SJSA1 (cell line): ENCODE measurements at regions not wholly inside any gene's neighbourhood (a gene's known extent, or its start where the extent isn't known, plus 50 kb on each side); places are given as distances from the start of the nearest gene placed in this dataset.

ENCODE experiments used
- DNase-seq, 2 experiments: peaks; one replicate each; pipeline ENCODE4 v3.0.0-alpha.2; 2015 to 2020; ENCODE audit warnings: low spot score in 2 of 2, low read depth in 1 of 2
- H3K27ac ChIP-seq: fragments of 250-450 bp; sonication (Bioruptor Pico); 2 replicates; pipeline ENCODE4 v1.5.1; 2020; ENCODE audit warnings: mild to moderate bottlenecking, moderate library complexity
- H3K27me3 ChIP-seq: fragments of 250-450 bp; sonication (Bioruptor Pico); replicated peaks from 2 replicates; pipeline ENCODE4 v1.5.1; 2020; ENCODE audit warnings: mild to moderate bottlenecking, moderate library complexity
- H3K36me3 ChIP-seq: fragments of 250-450 bp; sonication (Bioruptor Pico); 2 replicates; pipeline ENCODE4 v1.5.1; 2020; ENCODE audit warnings: mild to moderate bottlenecking
- H3K4me1 ChIP-seq: fragments of 250-450 bp; sonication (Bioruptor Pico); replicated peaks from 2 replicates; pipeline ENCODE4 v1.6.1; 2021; ENCODE audit warnings: mild to moderate bottlenecking
- H3K4me3 ChIP-seq: fragments of 250-450 bp; sonication (Bioruptor Pico); 2 replicates; pipeline ENCODE4 v1.5.1; 2020; ENCODE audit warnings: mild to moderate bottlenecking
- H3K9me3 ChIP-seq: fragments of 250-450 bp; sonication (Bioruptor Pico); replicated peaks from 2 replicates; pipeline ENCODE4 v1.5.1; 2020; ENCODE audit warnings: mild to moderate bottlenecking

- H3K27me3 ChIP-seq: peaks cover 20% of the 10 kb centered on the region; the same call in 1 of the 2 replicates
- H3K27ac ChIP-seq: no peak overlapping the region
- no peak overlapping the region for H3K4me3 ChIP-seq
- H3K9me3 ChIP-seq: no peaks in the 10 kb centered on the region
- no peaks in the 10 kb centered on the region for H3K4me1 ChIP-seq
- no peaks in the 10 kb centered on the region for H3K36me3 ChIP-seq
- no peak for DNase-seq
These were observed 178.8 kb upstream of the LHX5 start for GRCh38 chr12:113650476-113650875.

GRCh38 chr12:113649256-113649830 lies 177.7 kb upstream of the LHX5 start:
- Histone ChIP-seq H3K27me3 (peaks cover 27% of the 10 kb centered on the region; the same call in 1 of the 2 replicates), H3K9me3 (no peaks in the 10 kb centered on the region), H3K36me3 (no peaks in the 10 kb centered on the region)

DNA sequence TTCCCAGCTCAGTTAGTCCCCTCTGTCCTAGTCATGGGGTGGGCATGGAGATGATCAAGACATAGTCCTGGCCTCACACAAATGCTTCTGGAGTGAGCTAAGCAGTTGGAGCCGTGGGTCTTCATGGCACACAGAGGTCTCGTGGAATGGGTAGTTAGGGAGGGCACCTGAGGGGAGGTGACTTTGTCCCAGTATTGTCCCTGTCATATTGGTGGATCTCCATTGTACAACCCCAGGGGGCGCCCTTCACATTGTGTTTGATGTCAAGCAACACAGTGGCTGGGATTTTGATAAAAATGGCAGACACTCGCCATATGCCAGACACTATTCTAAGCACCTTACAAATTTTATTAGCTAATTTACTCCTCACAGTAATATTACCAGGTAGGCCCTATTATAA lies 175.4 kb upstream of the LHX5 start:
- Histone ChIP-seq H3K9me3 (no peaks in the 10 kb centered on the region), H3K4me3 (no peak overlapping the region), H3K27ac (no peak overlapping the region), H3K27me3 (peaks cover 34% of the 10 kb centered on the region), H3K36me3 (no peaks in the 10 kb centered on the region), H3K4me1 (no peaks in the 10 kb centered on the region)
- DNase-seq: no peak

More at GRCh38 chr12:113649256-113649830, 177.7 kb upstream of the LHX5 start:
- DNase-seq: no peak
- Histone ChIP-seq H3K4me3 (no peak overlapping the region), H3K4me1 (no peaks in the 10 kb centered on the region), H3K27ac (no peak overlapping the region)

- Histone ChIP-seq H3K27me3 (peaks cover 32% of the 10 kb centered on the region), H3K9me3 (no peaks in the 10 kb centered on the region), H3K27ac (no peak overlapping the region), H3K36me3 (no peaks in the 10 kb centered on the region), H3K4me3 (no peak overlapping the region), H3K4me1 (no peaks in the 10 kb centered on the region)
- DNase-seq: no peak
These were observed 173.9 kb upstream of the LHX5 start for GRCh38 chr12:113645603-113646002.

DNA sequence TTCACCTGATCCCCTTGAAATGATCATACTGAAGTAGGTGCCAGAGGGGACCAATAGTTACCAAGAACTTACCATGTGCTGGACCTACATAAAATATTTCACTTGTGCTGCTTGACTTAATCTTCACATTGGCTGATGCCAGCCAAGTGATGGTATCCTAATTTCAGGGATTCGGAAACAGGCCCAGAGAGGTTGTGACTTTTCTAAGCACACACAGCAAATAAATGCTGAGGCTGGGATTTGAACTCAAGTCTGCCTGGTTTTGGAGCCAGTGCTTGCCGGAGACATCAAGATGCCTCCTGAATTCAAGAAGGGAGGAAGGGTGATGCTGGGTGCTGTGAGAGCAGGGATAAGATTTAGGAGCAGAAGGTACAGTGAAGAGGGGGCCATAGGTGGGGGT lies 173.5 kb upstream of the LHX5 start:
- H3K36me3 ChIP-seq: no peaks in the 10 kb centered on the region
- DNase-seq: no peak
- H3K27me3 ChIP-seq: peaks cover 33% of the 10 kb centered on the region
- no peaks in the 10 kb centered on the region for H3K4me1 ChIP-seq
- no peak overlapping the region for H3K4me3 ChIP-seq
- no peak overlapping the region for H3K27ac ChIP-seq
- H3K9me3 ChIP-seq: no peaks in the 10 kb centered on the region

DNA sequence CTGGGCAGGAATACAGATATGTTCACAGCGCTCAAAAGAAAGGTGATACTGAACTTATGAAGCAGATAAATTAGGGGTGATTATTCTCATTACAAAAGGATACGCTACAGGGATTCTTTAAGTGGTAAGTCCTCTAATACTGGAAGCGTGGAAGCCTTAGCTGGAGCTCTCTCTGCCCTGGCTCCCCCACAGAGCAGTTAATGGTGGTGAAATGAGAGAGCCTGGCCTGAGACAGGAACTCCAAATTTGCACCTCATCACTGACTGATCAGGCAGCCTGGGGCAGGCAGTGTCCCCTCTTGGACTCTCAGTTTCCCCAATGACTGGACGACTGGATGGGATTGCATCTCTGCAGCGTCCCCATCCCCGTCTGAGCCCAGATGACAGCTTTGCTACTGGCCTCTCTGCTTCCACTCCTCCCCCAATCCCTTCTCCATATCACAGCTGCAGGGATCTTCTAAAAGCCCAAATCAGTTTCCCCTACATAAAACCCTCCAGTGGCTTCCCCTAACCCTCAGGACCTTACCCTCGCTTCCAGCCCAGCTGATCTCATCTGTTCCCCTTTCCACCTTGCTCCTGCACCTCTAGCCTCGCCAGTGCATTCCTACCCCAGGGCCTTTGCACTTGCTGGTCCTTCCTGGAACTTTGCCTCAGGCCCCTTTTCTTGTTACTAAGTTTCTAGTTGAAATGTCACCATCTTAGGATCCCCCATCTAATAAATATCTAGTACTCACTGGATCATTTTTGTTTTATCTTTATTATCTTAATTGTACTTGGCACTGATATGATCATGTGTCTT lies 171.7 kb upstream of the LHX5 start:
- H3K27ac ChIP-seq: no peak overlapping the region
- H3K36me3 ChIP-seq: no peaks in the 10 kb centered on the region
- H3K27me3 ChIP-seq: peaks cover 38% of the 10 kb centered on the region
- no peaks in the 10 kb centered on the region for H3K9me3 ChIP-seq
- no peak for DNase-seq
- no peak overlapping the region for H3K4me3 ChIP-seq
- H3K4me1 ChIP-seq: no peaks in the 10 kb centered on the region

GRCh38 chr12:113642672-113643071 lies 171.0 kb upstream of the LHX5 start:
- H3K4me1 ChIP-seq: no peaks in the 10 kb centered on the region
- DNase-seq: no peak
- H3K9me3 ChIP-seq: no peaks in the 10 kb centered on the region
- H3K4me3 ChIP-seq: no peak overlapping the region
- no peak overlapping the region for H3K27ac ChIP-seq
- peaks cover 38% of the 10 kb centered on the region for H3K27me3 ChIP-seq
- H3K36me3 ChIP-seq: no peaks in the 10 kb centered on the region

- Histone ChIP-seq H3K27me3 (peaks cover 42% of the 10 kb centered on the region), H3K4me1 (no peaks in the 10 kb centered on the region), H3K27ac (no peak overlapping the region), H3K4me3 (no peak overlapping the region), H3K9me3 (no peaks in the 10 kb centered on the region), H3K36me3 (no peaks in the 10 kb centered on the region)
- DNase-seq: no peak
These were observed 170.5 kb upstream of the LHX5 start for GRCh38 chr12:113642216-113642615.

DNA sequence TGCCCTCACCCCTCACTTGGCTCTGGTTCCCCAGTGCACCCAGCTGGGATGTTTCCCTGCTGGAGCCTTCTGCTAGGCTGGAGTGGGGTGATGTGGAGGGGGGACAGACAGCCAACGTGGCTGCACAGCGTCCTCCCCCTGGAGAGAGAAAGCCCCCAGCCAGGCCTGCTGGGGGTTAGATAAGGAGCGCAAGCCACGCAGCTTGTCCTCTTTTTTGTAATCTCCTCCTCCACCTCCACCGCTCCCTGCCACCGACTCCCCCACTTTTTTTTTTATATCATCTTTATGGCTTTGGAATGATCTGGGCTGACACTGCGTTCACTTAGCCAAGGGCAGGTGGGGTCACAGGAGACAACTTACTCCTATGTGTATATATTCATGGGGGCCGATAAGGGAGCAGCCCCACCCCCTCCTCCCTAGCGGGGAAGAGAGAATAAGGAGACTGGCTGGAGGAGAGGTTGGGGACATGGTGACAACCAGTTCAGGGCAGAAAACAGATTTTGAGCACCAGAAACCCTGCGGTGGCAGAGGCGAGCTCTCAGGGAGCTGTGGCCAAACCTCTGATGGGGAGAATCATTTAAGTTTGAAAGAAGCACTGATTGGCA lies 169.9 kb upstream of the LHX5 start:
- no peak overlapping the region for H3K27ac ChIP-seq
- DNase-seq: no peak
- peaks cover 39% of the 10 kb centered on the region for H3K27me3 ChIP-seq
- no peaks in the 10 kb centered on the region for H3K4me1 ChIP-seq
- no peak overlapping the region for H3K4me3 ChIP-seq
- no peaks in the 10 kb centered on the region for H3K9me3 ChIP-seq
- no peaks in the 10 kb centered on the region for H3K36me3 ChIP-seq

- H3K4me1 ChIP-seq: no peaks in the 10 kb centered on the region
- no peaks in the 10 kb centered on the region for H3K36me3 ChIP-seq
- peaks cover 45% of the 10 kb centered on the region for H3K27me3 ChIP-seq
- no peak overlapping the region for H3K27ac ChIP-seq
- DNase-seq: no peak
- H3K9me3 ChIP-seq: no peaks in the 10 kb centered on the region
- no peak overlapping the region for H3K4me3 ChIP-seq
These were observed 169.2 kb upstream of the LHX5 start for GRCh38 chr12:113640837-113641236.

DNA sequence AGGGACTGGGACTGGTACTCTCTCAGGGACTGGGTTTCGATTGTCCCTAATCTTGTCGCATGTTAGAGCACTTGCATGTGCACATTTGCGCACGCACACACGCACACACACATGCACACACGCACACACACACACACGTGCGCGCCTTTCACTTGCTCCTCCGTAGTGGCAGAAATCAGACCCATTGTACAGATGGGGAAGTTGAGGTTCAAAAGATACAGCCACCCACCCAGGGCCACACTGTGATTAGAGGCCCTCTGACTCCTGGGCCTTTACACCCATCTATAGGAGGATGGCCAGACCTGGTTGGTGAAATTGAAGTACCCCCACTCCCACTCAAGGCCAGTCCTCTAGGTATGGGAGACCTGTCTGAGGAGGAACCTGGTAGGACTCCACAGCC lies 167.8 kb upstream of the LHX5 start:
- Histone ChIP-seq H3K4me1 (no peaks in the 10 kb centered on the region), H3K36me3 (no peaks in the 10 kb centered on the region), H3K27me3 (peaks cover 41% of the 10 kb centered on the region), H3K9me3 (no peaks in the 10 kb centered on the region), H3K27ac (no peak overlapping the region), H3K4me3 (no peak overlapping the region)
- DNase-seq: no peak

- Histone ChIP-seq H3K27me3 (peaks cover 34% of the 10 kb centered on the region), H3K27ac (no peak overlapping the region), H3K4me1 (no peaks in the 10 kb centered on the region), H3K4me3 (no peak overlapping the region), H3K9me3 (no peaks in the 10 kb centered on the region), H3K36me3 (no peaks in the 10 kb centered on the region)
- no peak for DNase-seq
These were observed 166.7 kb upstream of the LHX5 start for GRCh38 chr12:113638460-113638775.

GRCh38 chr12:113634982-113635381 lies 163.3 kb upstream of the LHX5 start:
- Histone ChIP-seq H3K4me3 (no peak overlapping the region), H3K27me3 (peaks cover 15% of the 10 kb centered on the region), H3K9me3 (no peaks in the 10 kb centered on the region; the same call in 1 of the 2 replicates), H3K36me3 (no peaks in the 10 kb centered on the region), H3K4me1 (no peaks in the 10 kb centered on the region), H3K27ac (no peak overlapping the region)
- no peak for DNase-seq

DNA sequence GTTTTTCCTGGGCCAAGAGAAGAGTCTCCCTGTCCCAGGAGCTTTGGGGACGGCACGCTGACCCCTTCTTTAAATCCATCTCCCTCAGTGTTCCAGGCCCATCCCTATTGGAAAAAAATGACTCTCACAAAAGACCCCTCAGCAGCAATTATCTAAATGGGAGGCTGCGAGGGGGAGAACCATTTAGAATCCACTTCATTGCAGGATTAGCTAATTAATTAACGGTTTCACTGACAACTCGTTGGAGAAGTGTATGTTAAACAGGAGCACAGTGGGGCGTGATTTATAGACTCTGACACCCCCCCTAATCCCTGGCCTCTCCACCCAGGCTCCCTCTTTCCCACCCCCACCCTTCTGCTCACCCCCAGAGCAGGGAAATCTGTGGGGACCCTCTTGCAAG lies 162.8 kb upstream of the LHX5 start:
- no peaks in the 10 kb centered on the region; the same call in 1 of the 2 replicates for H3K9me3 ChIP-seq
- H3K4me3 ChIP-seq: no peak overlapping the region
- no peaks in the 10 kb centered on the region for H3K36me3 ChIP-seq
- no peak for DNase-seq
- no peaks in the 10 kb centered on the region for H3K4me1 ChIP-seq
- H3K27ac ChIP-seq: no peak overlapping the region
- H3K27me3 ChIP-seq: peaks cover 11% of the 10 kb centered on the region
